GM18870 (cell line): ENCODE measurements at regions not wholly inside any gene's neighbourhood (a gene's known extent, or its start where the extent isn't known, plus 50 kb on each side); places are given as distances from the start of the nearest gene placed in this dataset.
"Not testable (repeated sequence)": the region's sequence is repeated elsewhere in the genome, so short reads cannot be mapped to it uniquely, and the experiment has no call there.

Experiments
- ATAC-seq: cut with Tn5 transposase; IDR thresholded peaks from one replicate; pipeline ENCODE4 v1.9.1; 2021; ENCODE audit warnings: moderate library complexity; ENCODE audit not compliant: unreplicated experiment

DNA sequence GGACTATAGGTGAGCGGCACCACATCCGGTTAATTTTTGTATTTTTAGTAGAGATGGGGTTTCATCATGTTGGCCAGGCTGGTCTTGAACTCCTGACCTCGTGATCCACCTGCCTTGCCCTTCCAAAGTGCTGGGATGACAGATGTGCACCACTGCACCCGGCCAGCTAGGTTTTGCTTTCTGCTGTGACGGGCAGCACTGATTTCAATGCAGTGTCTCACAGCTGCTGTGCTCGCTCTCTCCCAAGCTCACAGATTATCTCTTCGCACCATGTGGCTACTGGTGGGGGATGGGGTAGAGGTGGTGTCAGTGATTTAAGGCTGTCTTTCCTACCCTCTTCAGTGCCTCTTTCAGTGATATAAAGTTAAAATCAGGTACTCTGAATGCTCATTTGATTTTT lies 909.1 kb downstream of the TRHDE start:
- no peak for ATAC-seq

DNA sequence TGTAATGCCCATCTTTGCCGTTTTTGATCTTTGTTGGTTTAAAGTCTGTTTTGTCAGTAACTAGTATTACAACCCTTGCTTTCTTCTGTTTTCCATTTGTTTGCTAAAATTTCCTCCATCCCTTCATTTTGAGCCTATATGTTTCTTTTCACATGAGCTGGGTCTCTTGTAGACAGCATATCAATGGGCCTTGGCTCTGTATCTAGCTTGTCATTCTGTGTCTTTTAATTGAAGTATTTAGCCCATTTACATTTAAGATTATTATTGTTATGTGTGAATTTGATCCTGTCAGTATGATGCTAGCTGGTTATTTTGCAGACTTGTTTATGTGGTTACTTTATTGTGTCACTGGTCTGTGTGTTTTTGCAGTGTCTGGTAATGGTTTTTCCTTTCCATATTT lies 913.2 kb downstream of the TRHDE start:
- no peak for ATAC-seq

DNA sequence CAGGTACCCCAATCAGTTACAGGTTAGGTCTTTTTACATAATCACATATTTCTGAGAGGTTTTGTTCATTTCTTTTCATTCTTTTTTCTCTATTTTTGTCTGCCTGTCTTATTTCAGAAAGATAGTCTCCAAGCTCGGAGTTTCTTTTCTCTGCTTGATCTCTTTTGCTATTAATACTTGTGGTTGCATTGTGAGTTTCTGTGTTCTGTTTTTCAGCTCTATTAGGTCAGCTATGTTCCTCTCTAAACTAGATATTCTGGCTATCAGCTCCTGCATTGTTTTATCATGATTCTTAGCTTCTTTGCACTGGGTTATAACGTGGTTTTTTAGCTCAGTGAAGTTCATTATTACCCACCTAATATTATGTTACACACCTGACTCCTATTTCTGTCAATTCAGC lies 914.1 kb downstream of the TRHDE start:
- no peak for ATAC-seq

DNA sequence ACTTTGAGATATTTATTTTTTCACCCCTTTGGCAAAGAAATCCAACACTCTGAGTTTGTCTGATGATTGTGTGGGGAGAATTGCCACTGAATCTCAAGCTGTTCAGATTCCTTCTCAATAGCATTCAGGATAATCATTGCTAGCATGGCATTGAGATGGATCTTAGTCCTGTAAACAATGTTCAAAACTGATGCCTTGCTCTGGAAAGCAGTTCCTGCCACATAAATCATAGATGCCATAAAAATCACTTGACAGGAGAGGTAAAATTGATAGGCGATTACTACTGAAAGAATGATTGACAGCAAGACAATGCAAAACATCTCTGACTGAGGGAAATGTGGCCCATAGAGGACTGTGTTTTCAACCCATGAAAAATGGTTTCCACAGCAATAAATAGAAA lies 915.6 kb downstream of the TRHDE start:
- ATAC-seq = no peak

DNA sequence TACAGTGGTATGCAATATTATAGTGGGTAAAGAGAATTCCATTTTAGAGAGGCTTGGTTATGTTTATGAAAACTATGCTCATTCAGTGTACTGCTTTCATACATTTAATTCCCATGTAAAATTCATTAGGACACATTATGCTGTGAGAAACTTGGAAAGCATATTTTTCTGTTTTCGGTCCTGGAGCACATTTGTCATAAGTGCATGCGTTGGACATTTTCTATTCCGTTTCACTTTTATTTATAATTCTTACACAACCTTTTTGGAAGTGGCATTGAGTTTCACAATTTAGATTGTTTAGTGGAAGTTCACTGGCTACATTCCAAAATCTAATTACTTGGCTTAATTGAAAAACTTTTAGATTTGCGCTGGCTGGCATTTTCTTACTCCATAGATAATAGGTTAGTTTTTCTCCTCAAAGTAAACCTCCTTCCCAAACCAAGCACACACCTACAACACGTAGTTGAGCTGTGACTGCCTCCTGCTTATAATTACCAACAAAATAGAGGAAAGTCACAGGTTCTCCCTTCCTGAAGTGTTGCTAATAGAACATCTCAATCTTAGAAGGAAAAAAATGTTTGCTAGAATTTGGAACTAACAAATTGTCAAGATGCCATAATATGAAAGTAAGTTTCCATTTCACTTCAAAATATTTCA lies 938.5 kb downstream of the TRHDE start:
- ATAC-seq = no peak

DNA sequence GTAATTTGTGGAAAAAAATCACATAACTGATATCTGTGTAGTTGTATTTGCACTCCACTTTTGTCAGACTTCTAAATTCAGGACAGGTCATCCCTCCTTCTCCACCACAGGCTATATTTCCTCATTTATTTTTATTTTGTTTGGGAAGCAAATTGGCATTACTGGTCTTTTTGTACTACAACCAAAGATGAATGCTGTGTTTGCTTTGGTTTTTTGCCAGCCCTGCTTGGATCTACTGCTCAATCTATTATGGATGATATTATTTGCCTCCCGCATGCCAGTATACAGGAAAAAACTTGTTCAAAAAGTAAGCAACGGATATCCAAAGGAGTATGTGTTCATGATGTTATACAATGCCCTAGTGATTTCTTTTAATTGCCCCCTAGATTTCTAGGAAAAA lies 948.8 kb downstream of the TRHDE start:
- ATAC-seq = no peak

DNA sequence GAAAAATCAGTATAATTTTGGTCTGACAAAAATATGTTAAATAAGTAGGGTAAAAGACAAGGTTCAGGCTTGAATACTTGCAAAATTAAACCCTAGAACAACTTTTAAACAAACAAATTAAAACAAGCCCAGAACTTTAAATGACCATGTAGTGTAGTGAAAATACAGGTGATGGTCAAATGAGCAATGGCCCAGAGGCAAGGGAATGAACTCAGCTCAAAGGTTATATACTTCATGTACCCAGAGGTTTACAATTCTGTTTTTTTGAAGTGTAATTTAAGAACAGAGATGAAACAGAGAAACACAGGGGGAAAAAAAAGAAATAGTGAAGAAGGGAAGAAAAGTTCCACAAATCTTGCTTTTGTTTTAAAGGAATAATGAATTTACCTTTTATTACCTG lies 949.2 kb downstream of the TRHDE start:
- no peak for ATAC-seq

DNA sequence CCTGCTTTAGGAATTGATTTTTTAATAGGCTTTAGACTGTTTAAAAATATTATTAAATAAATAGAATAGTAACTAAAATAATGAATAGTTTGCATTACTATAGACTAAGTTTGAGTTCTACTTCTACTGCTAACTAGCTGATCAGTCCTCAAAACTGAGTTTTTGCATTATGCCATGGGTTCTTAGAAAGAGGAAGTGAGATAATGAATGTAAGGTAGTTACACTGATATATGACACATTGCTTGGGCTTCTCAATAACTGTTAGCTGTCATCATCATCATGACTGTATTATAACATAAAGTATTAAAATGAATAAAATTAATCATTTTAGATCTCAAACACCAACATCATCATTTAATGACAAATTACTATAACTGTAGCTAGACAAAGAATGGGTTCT lies 949.7 kb downstream of the TRHDE start:
- no peak for ATAC-seq

DNA sequence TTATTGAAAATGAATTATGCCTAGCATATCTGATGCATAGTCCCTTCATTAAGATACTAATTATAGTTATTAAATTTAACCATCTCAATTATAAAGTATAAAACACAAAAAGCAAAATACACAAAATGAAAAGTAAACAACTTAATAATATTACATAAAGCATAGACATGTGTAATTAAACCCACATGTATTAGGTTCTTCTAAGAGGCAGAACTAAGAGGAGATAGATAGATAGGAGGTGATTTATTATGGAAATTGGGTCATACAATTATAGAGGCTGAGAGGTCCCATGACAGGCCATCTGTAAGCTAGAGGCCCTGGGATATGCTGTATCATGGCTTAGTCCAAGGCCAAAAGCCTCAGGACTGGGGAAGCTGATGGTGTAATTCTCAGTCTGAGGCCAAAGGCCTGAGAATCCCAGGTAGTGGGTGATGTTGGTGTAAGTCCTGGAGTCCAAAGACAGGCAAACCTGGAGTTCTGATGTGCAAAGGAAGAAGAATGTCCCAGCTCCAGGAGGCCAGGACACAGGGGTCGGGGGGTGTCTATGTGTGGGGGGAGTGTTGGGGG lies 953.3 kb downstream of the TRHDE start:
- no peak for ATAC-seq

DNA sequence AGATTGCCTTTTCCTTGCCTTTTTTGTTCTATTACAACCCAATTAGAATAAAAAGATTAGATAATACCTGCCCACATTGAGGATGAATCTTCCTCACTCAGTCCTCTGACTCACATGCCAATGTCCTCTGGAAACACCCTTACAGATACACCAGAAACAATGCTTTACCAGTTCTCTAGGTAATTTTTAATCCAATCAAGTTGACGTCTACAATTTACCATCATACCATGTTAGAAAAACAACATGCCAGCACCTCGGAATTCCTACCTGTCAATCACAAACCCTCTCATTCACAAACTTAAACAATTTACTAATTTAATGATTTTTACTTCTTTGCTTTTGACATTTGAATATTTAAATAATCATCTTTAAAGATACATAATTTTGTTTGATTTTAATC lies 953.8 kb downstream of the TRHDE start:
- ATAC-seq = no peak

DNA sequence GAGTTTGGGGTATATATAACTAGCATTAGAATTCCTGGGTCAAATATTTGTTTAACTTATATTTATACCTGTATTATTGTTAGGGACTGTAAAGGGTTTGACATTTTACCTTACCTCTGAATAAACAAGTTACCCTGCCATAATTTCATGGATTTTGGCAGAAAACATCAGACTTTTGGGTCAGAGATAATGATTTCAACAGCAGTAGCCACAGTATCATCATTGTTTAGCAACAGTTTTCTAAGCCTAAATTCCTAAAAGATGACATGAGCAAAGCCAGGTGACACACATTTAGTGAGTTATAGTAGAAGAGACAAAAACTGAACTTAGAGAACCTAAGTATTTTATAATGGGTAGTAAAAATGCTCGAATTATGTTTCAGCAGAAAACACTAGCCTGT lies 954.4 kb downstream of the TRHDE start:
- ATAC-seq = no peak

DNA sequence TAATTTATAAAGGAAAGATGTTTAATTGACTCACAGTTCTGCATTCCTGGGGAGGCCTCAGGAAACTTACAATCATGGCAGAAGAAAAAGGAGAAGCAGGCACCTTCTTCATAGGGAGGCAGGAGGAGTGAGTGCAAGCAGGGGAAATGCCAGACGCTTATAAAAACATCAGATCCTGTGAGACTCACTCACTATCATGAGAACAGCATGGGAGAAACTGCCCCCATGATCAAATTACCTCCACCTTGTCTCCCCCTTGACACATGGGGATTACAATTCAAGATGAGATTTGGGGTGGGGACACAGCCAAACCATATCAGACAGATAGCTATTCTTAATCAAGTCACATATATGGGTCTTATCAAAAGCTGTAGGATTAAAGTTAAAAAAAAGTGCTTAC lies 956.7 kb downstream of the TRHDE start:
- not testable (repeated sequence) for ATAC-seq

DNA sequence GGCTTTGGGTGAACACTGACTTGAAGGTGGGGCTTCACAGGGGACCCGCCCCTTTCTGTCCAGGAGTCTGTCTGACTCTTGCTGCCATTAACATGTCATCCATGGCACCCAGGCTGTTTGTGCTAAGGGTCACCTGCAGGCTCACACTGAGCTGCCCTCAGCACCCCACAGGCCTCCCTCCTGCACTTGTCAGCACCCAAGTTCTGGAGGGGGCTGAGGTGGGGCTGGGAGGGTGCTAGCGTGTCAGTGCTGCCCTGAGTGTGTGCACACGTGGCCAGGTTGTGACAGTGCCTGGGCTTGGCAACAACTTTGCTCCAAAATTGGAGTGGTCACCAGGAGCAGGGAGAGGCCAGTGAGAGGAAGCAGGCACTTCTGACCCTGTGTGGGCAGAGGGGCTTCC lies 963.2 kb downstream of the TRHDE start:
- ATAC-seq = no peak

DNA sequence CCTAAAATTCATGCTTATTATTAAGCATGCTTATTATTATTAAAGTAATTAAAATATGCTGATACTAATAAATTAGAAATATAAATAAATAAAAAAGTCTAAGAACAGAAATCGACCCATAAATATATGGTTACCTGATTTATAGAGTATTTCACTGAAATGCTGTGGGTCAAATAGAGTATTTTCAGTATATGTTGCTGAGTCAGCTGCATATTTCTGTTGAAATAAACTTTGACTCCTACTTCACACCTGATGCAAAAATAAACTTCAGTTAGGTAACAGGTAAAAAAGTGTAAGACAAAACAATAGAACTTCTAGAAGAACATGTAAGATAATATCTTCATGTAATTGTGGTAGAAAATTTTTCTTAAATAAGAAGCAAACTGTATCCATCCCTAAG lies 967.9 kb downstream of the TRHDE start:
- no peak for ATAC-seq

DNA sequence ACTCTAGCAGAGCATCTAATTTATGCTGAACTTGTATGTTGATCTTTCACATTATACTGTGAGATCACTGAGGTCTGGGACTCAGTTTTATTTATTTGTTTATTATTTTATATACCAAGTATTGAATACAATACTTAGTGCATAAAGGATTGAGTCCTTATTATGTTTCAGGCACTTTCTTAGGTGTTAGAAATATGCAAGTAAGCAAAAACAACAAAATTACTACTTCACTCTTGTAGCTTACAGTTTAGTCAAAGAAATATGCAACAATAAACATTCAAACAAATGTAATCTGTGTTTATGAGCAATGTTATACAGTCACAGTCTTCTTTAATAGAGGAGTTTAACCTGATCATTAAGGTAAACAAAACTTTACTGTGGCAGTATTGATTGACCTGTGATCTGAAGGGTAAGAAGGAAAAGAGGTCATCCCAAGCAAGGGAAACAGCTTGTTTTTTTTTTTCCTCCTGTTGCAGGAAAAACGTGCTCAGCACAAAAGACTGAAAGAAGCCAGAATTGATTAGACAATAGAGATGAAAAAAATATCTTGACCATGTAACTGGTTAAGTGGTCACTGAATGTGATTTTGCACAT lies 990.7 kb downstream of the TRHDE start:
- no peak for ATAC-seq

DNA sequence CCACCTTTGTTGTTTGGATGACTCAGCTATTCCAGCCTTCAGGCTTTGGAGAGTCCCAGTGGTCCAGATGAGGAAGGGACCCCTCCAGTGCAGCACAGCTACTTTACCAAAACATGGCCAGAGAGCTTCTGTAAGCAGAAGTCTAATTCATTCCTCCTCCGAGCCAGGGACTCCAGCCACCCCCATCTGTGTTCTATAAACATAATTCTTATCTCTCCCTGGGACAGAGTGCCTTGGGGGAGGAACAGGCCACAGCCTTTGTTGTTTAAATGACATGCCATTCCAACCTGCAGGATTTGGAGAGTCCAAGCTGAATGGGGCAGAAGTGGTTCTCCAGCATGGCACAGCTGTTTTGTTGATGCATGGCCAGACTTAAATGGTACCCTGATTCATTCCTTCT lies 994.0 kb downstream of the TRHDE start:
- ATAC-seq = no peak

DNA sequence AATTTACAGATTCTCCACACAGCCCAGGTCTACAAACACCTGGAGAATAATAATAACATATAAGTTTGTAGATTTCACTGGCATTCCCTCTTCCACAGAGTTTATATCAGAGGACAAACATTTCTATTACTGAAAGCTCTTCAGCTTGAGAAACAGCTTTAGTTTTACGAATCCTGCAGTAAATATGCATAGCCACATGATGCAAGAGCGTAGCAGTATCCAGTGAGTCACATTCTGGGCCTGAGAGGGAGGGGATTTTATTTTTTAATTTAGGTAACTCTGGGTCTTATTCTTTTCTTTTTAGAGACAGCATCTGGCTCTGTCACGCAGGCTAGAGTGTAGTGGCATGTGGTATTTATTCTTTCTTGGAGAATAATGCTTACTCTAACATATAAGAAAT lies 1002.8 kb downstream of the TRHDE start:
- no peak for ATAC-seq

DNA sequence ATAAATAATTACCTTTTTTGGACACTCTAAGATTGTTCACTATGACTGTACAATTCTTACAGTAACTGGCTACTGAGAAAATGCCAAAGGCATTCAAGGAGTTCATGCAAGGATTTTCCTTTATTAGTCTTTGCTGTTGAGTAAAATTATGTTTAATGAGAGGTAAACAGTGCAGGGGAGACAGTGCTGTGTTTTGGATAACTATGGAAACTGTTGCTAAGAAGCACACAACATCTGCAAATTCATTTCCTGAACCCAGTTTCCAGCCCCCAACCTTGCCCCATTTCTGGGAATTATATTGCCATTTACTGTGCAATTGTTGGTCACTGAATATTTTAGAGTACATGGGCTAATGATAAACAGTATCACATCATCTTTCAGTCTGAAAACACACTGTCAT lies 1005.8 kb downstream of the TRHDE start:
- ATAC-seq = no peak

DNA sequence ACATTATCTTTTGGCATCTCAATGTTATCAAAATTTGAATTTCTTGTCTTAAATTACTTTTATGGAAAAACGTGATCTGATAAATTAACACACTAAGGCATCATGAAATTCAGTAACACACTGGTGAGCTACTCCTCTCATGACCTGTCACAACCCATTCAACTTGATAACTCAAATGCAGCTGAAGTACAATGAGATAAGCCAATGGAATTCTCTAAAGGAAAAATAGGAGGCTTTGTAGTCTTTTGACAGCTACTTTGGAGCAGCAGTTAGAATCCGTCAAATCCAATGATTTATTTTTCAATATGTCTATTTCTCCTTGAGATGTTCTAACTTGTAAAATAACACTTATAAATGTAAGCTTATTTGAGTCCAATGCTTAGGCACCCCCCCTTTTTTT lies 1029.4 kb downstream of the TRHDE start:
- ATAC-seq = no peak

DNA sequence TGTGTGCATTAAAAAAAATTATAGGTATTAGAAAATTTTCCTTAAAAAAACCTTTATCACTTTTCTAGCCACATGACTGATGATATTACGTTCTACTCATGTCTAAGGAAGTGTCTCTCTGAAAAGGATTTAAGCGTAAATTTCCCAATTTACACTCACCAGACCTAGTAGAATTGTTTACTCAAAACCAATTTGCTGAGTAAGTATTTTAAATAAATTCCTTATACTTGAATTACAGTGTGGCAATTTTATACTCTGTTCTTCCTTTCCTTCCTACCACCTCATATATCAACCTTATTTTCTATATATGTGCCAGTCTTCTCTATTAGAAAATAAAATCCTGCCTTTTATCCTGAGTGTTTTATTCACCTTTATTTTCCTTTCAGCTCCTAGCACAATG lies 1035.1 kb downstream of the TRHDE start:
- no peak for ATAC-seq

DNA sequence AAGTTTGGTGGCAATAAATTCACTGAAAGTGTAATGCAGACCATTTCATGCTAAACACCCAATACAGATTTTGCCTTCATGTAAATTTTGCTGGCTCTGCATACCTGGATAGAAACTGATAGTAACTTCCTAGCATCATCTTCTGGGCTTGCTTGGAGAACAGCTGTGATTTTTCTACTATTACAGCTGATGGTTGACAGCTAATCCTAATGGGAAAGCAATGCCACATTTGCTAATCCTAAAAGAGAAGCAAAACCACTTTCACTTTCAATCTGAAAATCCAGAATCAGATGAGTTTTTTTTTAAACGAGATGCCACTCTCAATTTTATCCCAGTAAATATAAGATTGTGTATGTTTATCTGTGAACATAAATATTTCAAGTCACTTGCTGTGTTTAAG lies 1035.9 kb downstream of the TRHDE start:
- ATAC-seq = no peak

DNA sequence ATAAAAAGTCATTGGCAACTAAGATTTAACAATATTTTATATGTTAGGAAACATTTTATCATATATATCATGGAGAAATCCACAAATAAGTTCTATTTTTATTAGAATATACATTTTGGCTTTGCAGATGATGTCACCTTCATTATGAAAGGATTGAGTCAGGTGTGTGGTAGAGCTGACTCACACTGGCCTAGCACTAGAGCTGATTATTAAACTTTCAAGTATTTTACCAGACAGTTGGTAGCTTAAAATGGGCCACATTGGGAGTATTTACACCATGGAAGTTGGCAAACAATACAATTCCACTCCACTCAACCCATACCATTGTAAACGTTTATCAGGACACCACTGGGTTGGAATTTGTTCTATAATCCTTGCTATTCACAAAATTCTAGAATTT lies 1036.6 kb downstream of the TRHDE start:
- ATAC-seq = no peak

DNA sequence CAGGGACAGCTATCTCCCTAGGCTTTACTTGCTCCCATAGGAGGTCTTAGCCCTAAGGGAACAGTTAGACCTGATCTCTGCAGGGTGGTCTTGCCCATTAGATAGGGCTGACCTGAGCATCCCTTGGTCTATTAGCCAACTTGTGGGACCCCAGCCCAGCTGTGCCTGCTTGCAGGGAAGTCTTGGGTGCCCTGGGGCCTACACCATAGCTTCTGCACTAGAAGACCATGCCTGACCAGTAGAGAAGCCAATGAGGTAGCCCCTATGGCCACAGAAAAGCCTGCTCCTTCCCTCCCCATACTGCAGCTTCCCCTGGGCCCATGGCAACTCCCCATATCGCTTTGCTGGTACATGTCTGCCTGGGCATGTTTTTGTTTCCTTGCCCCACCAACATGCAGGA lies 1049.1 kb downstream of the TRHDE start:
- ATAC-seq = no peak
